GM12801 (cell line): ENCODE measurements at regions not wholly inside any gene's neighbourhood (a gene's known extent, or its start where the extent isn't known, plus 50 kb on each side); places are given as distances from the start of the nearest gene placed in this dataset.

ENCODE experiments used
- CTCF ChIP-seq: IDR thresholded peaks from one replicate; pipeline ENCODE4 v1.5.1; 2011; ENCODE audit warnings: control low read depth; ENCODE audit not compliant: insufficient read length; ENCODE audit errors: extremely low read depth

DNA sequence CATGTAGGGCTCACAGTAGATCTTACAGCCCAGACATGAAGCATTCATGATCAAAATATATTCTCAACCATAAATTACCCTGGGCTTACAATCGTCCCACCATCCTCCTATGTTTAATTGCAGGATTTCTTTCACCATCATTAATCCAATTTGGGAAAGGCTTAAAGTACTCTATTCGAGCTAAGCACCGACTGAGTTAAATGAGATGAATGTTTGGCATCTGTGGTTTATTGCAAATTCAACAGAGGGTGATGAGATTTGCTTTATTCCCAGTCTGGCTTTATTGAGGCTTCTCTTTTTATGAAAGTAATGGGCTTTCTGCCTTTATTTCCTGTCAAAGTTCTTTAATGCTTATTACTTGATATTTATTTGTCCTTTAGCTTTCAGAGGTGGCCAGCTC is 159.0 kb downstream of the METTL4 start:
- TF ChIP-seq CTCF, result no peak

GRCh38 chr18:2412996-2413751 is 158.1 kb downstream of the METTL4 start:
- TF ChIP-seq CTCF, result no peak

GRCh38 chr18:2414235-2414634 is 157.1 kb downstream of the METTL4 start:
- no peak for TF ChIP-seq CTCF

DNA sequence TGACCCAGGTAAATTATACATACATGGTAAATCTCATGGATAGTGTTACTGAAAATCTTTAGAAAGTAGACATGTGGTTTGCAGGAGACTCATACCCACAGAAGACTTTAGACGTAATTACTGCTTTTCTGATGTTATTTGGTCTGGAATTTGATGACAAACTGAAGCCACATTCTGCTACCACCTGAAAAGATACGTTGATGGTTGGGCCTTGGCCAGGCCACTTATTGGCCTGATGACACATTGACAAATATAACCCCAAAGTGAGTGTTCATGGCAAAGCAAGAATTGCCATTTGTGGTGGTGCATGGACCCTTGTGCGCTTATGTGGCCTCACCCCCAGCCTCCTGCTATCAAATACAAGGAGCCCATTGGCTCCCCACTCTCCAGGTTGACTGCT is 155.6 kb downstream of the METTL4 start:
- no peak for TF ChIP-seq CTCF

- no peak for TF ChIP-seq CTCF
Measured at GRCh38 chr18:2417861-2418610, 153.3 kb downstream of the METTL4 start.

- TF ChIP-seq CTCF, result no peak
Measured at GRCh38 chr18:2420367-2420766, 150.9 kb downstream of the METTL4 start.

DNA sequence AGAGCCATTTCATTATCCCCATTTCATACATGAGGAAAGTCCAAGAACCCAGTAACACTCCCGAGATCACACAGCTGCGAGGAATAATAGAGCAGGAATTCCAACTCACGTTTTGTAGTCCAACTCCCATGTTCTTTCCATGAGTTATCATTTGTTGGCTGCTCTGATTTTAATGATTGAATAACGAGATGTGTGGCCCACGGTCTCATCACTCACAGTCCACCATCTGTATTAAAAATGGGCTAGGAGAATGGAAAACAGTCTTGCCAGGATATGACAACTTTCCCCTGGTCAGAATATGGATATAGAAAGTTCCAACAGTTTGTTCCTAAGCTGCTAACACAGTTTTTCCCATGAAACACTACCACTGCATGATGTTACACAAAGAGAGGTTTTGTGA is 147.5 kb downstream of the METTL4 start:
- TF ChIP-seq CTCF, result no peak
